ENCODE measurements at regions not wholly inside any gene's neighbourhood (a gene's known extent, or its start where the extent isn't known, plus 50 kb on each side); places are given as distances from the start of the nearest gene placed in this dataset.

GRCh38 chr4:130172156-130172555 lies 1076.2 kb downstream of the C4orf33 start:
- Mint-ChIP-seq H3K27me3 (ENCODE audit: low read depth) (no peaks in the 10 kb centered on the region), H3K4me1 (ENCODE audit: low read depth) (no peaks in the 10 kb centered on the region), H3K36me3 (ENCODE audit: low read depth) (no peaks in the 10 kb centered on the region), H3K4me3 (ENCODE audit: unreplicated experiment) (no peak overlapping the region), H3K27ac (ENCODE audit: unreplicated experiment) (no peak overlapping the region), H3K9me3 (ENCODE audit: low read depth) (no peaks in the 10 kb centered on the region)
- DNase-seq (ENCODE audit: low spot score): no peak
- no peak for TF ChIP-seq CTCF (IDR thresholded peaks at IDR 0.05)

GRCh38 chr4:130178106-130178505 lies 1082.2 kb downstream of the C4orf33 start:
- Mint-ChIP-seq H3K9me3 (ENCODE audit: low read depth) (no peaks in the 10 kb centered on the region), H3K27me3 (ENCODE audit: low read depth) (peaks cover 2% of the 10 kb centered on the region), H3K4me1 (ENCODE audit: low read depth) (no peaks in the 10 kb centered on the region), H3K4me3 (ENCODE audit: unreplicated experiment) (no peak overlapping the region), H3K36me3 (ENCODE audit: low read depth) (no peaks in the 10 kb centered on the region), H3K27ac (ENCODE audit: unreplicated experiment) (no peak overlapping the region)
- no peak for DNase-seq (ENCODE audit: low spot score)
- no peak for TF ChIP-seq CTCF (IDR thresholded peaks at IDR 0.05)

DNA sequence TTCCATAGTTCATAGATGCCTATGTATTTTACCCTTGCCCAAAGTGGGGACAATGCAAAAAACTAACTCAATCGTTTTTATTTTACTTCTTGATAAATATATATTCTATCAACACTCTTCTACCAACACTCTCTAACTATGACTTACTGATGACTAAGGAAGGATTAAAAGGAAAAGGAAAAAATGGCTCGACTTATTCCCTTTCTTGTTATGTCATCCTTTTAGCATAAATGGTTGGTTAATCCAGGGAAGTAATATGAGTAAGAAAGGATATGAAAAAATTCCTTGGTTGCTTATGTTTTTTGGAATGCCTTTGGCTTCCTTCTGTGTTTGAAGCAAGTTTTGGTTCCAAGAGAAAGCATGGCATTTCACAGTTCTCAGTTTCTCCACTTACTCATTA lies 1087.1 kb downstream of the C4orf33 start:
- Mint-ChIP-seq H3K4me3 (ENCODE audit: unreplicated experiment) (no peak overlapping the region), H3K4me1 (ENCODE audit: low read depth) (no peaks in the 10 kb centered on the region), H3K27me3 (ENCODE audit: low read depth) (peaks cover under 1% of the 10 kb centered on the region), H3K9me3 (ENCODE audit: low read depth) (no peaks in the 10 kb centered on the region), H3K27ac (ENCODE audit: unreplicated experiment) (no peak overlapping the region), H3K36me3 (ENCODE audit: low read depth) (no peaks in the 10 kb centered on the region)
- DNase-seq (ENCODE audit: low spot score): no peak
- TF ChIP-seq CTCF (IDR thresholded peaks at IDR 0.05): no peak

GRCh38 chr4:130183766-130184165 lies 1087.8 kb downstream of the C4orf33 start:
- H3K27ac Mint-ChIP-seq (ENCODE audit: unreplicated experiment): no peak overlapping the region
- H3K36me3 Mint-ChIP-seq (ENCODE audit: low read depth): no peaks in the 10 kb centered on the region

GRCh38 chr4:130185123-130185522 lies 1089.2 kb downstream of the C4orf33 start:
- no peaks in the 10 kb centered on the region for H3K4me1 Mint-ChIP-seq (ENCODE audit: low read depth)
- no peaks in the 10 kb centered on the region for H3K9me3 Mint-ChIP-seq (ENCODE audit: low read depth)
- H3K4me3 Mint-ChIP-seq (ENCODE audit: unreplicated experiment): no peak overlapping the region
- DNase-seq (ENCODE audit: low spot score): no peak
- H3K27me3 Mint-ChIP-seq (ENCODE audit: low read depth): no peaks in the 10 kb centered on the region
- TF ChIP-seq CTCF (IDR thresholded peaks at IDR 0.05): no peak
- no peak overlapping the region for H3K27ac Mint-ChIP-seq (ENCODE audit: unreplicated experiment)
- H3K36me3 Mint-ChIP-seq (ENCODE audit: low read depth): no peaks in the 10 kb centered on the region

More at GRCh38 chr4:130183766-130184165, 1087.8 kb downstream of the C4orf33 start:
- TF ChIP-seq CTCF (IDR thresholded peaks at IDR 0.05): no peak
- Mint-ChIP-seq H3K27me3 (ENCODE audit: low read depth) (no peaks in the 10 kb centered on the region), H3K4me3 (ENCODE audit: unreplicated experiment) (no peak overlapping the region), H3K4me1 (ENCODE audit: low read depth) (no peaks in the 10 kb centered on the region), H3K9me3 (ENCODE audit: low read depth) (no peaks in the 10 kb centered on the region)
- DNase-seq (ENCODE audit: low spot score): no peak

All from chondrocyte (in vitro differentiated cells).